ENCODE measurements at regions not wholly inside any gene's neighbourhood (a gene's known extent, or its start where the extent isn't known, plus 50 kb on each side); places are given as distances from the start of the nearest gene placed in this dataset.

- in situ Hi-C loops (cut with HindIII; ENCODE audit: low pct_ligation_motif_present, low pct_unique_long_range_greater_than_20kb, low sequenced_read_pairs), result no loop called here
- DNase-seq, result no peak
Measured at GRCh38 chr5:125254267-125254666, 507.8 kb upstream of the ZNF608 start.

DNA sequence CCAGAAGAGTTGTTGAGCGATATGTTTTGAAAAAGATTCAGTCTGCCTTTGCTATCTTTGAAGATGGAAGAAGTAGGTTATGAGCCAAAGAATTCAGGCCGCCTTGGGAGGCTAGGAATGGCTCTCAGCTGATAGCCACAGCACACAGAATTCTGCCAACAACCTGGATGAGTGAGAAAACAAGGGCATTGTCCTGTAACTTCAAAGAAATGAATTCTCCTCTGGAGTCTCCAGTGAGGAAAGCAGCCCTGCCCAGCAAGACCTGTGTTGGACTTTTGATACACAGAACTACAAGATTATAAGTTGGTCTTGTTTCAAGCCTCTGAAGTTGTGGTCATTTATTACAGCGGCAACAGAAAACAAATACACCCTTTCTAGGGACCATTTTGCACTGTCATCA, 509.9 kb upstream of the ZNF608 start:
- DNase-seq, result no peak
- in situ Hi-C loops (cut with HindIII; ENCODE audit: low pct_ligation_motif_present, low pct_unique_long_range_greater_than_20kb, low sequenced_read_pairs), result no loop called here

- DNase-seq, result no peak
- in situ Hi-C loops (cut with HindIII; ENCODE audit: low pct_ligation_motif_present, low pct_unique_long_range_greater_than_20kb, low sequenced_read_pairs), result no loop called here
Measured at GRCh38 chr5:125257057-125257972, 510.9 kb upstream of the ZNF608 start.

- DNase-seq, result no peak
- in situ Hi-C loops (cut with HindIII; ENCODE audit: low pct_ligation_motif_present, low pct_unique_long_range_greater_than_20kb, low sequenced_read_pairs), result no loop called here
Measured at GRCh38 chr5:125257997-125258396, 511.6 kb upstream of the ZNF608 start.

DNA sequence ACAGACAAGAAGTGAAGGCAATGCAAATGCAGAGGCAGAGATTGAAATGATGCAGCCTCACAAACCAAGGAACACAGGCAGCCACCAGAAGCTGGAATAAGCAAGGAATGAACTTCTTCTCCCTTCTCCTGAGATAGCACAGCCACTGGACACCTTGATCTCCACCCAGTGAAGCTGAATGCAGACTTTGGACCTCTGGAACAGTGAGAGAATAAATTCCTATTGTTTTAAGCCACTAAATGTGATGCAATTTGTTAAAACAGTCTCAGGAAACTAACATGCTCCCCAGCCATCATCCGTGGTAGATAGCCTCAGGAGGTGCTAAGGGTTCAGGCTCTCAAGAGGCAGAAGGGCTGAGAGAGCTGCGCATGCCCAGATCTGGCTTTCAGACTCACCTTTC, 512.2 kb upstream of the ZNF608 start:
- in situ Hi-C loops (cut with HindIII; ENCODE audit: low pct_ligation_motif_present, low pct_unique_long_range_greater_than_20kb, low sequenced_read_pairs), result no loop called here
- no peak for DNase-seq

GRCh38 chr5:125261505-125262250, 515.2 kb upstream of the ZNF608 start:
- no peak for DNase-seq
- in situ Hi-C loops (cut with HindIII; ENCODE audit: low pct_ligation_motif_present, low pct_unique_long_range_greater_than_20kb, low sequenced_read_pairs), result no loop called here

DNA sequence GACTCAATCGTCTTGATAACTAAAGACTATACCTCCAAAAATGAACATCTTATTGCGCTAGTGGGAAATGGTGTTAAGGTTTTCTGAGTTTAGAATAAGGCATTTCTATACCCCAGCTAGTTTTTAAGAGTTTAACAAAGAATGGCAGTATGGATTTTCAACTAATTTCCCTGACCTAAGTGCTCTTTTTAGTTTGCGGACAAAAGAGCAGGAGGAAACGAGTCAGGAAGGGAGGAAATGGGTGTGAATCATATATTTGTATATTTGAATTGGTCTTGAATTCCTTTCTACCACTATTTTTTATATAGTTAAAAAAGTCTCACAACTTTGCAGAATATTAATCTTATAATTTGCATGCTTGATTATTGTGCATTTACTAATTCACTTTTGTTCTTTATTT, 516.3 kb upstream of the ZNF608 start:
- in situ Hi-C loops (cut with HindIII; ENCODE audit: low pct_ligation_motif_present, low pct_unique_long_range_greater_than_20kb, low sequenced_read_pairs), result no loop called here
- no peak for DNase-seq

DNA sequence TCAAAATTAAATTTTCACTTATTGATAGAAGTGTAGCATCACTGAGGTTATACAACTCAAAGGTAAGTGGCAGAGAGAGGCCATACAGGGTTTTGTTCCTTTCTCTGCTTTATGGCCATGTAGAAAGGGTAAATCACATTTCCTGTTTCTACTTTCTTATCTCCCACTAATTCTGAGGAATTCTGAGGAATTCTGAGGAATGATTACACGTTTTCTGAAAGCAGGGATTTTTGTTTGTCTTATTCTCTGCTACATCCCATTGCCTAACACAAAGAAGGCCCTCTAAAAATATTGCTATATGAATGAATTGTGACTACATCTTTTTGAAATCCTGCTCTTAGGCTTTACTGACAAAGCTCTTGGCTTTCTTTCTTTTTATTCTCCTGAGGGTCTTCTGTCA, 516.9 kb upstream of the ZNF608 start:
- in situ Hi-C loops (cut with HindIII; ENCODE audit: low pct_ligation_motif_present, low pct_unique_long_range_greater_than_20kb, low sequenced_read_pairs), result no loop called here

GRCh38 chr5:125266106-125266505, 519.7 kb upstream of the ZNF608 start:
- no peak for DNase-seq
- in situ Hi-C loops (cut with HindIII; ENCODE audit: low pct_ligation_motif_present, low pct_unique_long_range_greater_than_20kb, low sequenced_read_pairs), result no loop called here

More for the DNA sequence above, 516.9 kb upstream of the ZNF608 start:
- no peak for DNase-seq

DNA sequence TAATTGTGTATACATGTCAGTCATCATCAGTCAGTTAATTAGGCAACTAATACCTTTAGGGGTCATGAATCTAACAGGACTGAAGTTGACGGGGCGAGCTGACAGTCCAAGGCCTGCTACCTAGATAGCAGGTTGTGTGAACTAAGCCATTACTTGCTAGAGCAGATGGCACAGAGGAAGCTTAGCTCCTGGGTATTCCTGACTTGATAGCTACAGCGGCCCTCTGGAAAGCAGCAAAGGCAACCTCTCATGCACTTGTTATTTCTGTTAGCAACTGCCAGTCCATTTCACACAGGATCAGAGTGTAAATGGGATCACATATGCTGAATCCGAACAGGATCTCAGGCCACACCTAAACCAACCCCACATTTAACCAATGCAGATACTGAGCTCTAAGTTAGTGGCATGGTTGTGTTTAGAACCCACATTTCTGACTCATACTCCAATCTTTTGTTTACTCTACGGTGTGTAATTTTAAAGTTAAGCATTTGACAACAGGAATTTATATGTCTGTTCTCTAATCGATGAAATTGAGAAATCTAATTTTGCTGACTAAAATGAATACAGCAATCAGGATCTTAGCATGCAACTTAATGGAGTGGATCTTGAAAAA, 521.3 kb upstream of the ZNF608 start:
- in situ Hi-C loops (cut with HindIII; ENCODE audit: low pct_ligation_motif_present, low pct_unique_long_range_greater_than_20kb, low sequenced_read_pairs), result no loop called here
- no peak for DNase-seq

DNA sequence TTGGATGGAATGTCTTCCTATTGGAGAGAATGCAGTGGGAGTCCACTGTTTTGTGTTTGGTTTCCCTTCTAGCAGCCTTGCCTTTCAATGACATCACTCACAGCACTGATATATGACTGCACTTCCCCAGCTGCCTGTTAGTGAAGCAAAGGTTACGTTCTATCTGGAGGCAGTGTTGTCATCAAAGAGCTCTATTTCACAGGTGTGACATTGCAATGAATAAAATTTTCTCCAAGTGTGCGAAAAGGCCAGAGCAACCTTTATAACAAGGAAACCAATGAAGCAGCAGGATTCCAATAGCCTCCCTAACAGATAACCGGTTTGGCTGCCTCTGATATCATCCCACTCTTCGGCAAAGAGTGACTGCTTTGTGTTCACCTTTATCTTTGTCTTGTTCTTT, 523.5 kb upstream of the ZNF608 start:
- in situ Hi-C loops (cut with HindIII; ENCODE audit: low pct_ligation_motif_present, low pct_unique_long_range_greater_than_20kb, low sequenced_read_pairs), result no loop called here
- DNase-seq, result no peak

DNA sequence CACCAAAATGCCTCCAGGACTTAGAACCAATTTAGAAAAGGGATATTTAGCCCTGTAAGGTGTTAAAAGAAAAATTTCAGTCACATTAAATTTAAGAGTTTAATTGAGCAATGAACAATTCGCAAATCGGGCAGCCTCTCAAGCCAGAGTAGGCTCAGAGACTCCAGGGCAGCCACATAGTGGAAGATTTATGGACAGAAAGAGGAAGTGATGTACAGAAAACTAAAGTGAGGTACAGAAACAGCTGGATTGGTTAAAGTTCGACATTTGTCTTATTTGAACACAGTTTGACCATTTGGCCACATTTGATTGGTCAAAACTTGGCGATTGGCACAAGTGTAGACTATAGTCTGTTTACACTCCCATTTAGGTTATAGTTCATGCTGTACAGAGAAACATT, 525.9 kb upstream of the ZNF608 start:
- in situ Hi-C loops (cut with HindIII; ENCODE audit: low pct_ligation_motif_present, low pct_unique_long_range_greater_than_20kb, low sequenced_read_pairs), result no loop called here
- DNase-seq, result no peak

DNA sequence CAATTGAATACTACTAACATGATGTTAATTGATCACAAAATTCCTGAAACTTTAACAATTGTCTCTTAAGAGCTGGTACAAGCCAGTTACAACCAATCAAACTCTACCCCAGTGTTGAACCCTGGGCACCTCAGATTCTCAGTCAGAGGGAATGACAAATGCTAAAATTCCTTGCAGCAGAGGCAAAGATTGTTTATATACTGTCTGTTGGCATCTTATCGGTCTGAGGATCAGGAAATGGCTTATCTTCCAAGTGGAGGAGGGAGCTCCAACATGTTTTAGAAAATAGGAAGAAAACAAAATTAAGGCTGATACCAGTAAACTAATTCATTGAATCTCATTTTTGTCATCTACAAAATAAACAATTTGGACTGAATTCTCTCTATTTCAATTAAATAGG, 527.8 kb upstream of the ZNF608 start:
- in situ Hi-C loops (cut with HindIII; ENCODE audit: low pct_ligation_motif_present, low pct_unique_long_range_greater_than_20kb, low sequenced_read_pairs), result no loop called here
- no peak for DNase-seq

DNA sequence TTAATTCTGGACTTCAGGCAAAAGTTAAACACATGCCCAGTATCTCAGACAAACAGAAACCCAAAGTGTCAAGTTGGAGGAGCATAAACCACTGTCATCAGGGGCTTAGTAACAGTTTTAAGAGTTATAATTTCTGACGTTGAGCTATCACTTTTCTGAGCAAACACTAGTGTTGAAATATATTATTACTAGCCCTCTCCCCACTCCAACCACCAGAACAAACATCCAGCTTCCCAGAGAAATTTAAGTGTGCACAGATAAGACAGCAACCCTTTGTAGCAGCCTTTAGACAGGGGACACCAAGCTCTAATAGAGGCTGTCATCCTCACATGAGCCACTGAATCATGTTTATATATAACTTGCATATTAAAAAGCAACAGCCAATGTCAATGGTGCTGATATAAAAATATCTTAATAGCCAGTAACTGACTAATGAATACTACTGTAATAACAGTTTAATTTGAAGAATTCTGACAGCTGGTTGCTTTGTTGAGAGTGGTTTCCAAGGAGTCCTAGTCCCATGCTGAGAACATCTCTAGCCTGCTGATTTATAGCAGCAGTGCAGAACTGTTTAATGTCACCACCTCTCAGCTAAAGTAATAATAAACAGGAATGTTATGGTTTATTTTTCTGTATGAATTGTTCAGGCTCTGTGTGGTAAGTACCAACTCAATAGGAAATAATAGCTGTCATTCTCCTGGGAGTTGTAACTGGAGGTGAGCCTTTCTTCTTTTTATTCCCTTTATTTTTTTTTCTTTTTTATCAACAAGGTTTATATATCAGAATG, 528.7 kb upstream of the ZNF608 start:
- in situ Hi-C loops (cut with HindIII; ENCODE audit: low pct_ligation_motif_present, low pct_unique_long_range_greater_than_20kb, low sequenced_read_pairs), result no loop called here
- no peak for DNase-seq

DNA sequence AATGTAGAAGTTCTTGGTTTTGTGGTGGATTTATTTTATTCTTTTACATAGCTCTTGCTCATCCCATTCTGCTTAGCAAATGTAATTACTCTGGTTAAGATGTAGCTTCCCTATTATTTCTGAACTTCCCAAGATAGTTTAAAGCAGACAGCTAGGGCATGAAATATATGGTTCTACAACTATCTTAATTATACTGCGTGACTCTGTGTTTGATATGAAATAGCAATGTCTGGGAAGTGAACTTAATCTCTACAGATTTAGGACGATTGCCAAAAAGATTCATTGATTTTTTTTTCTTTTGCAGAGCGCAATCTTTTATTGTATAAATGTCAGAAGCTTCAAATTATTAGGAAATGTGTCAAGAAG, 529.3 kb upstream of the ZNF608 start:
- in situ Hi-C loops (cut with HindIII; ENCODE audit: low pct_ligation_motif_present, low pct_unique_long_range_greater_than_20kb, low sequenced_read_pairs), result no loop called here
- no peak for DNase-seq

- in situ Hi-C loops (cut with HindIII; ENCODE audit: low pct_ligation_motif_present, low pct_unique_long_range_greater_than_20kb, low sequenced_read_pairs), result no loop called here
- no peak for DNase-seq
Measured at GRCh38 chr5:125276096-125276495, 529.7 kb upstream of the ZNF608 start.

- DNase-seq, result peak; percentile 77
- in situ Hi-C loops (cut with HindIII; ENCODE audit: low pct_ligation_motif_present, low pct_unique_long_range_greater_than_20kb, low sequenced_read_pairs), result no loop called here
Measured at GRCh38 chr5:125277494-125278154, 531.2 kb upstream of the ZNF608 start.

GRCh38 chr5:125278711-125279110, 532.3 kb upstream of the ZNF608 start:
- in situ Hi-C loops (cut with HindIII; ENCODE audit: low pct_ligation_motif_present, low pct_unique_long_range_greater_than_20kb, low sequenced_read_pairs), result no loop called here
- no peak for DNase-seq
